ENCODE measurements at regions not wholly inside any gene's neighbourhood (a gene's known extent, or its start where the extent isn't known, plus 50 kb on each side); places are given as distances from the start of the nearest gene placed in this dataset.

DNA sequence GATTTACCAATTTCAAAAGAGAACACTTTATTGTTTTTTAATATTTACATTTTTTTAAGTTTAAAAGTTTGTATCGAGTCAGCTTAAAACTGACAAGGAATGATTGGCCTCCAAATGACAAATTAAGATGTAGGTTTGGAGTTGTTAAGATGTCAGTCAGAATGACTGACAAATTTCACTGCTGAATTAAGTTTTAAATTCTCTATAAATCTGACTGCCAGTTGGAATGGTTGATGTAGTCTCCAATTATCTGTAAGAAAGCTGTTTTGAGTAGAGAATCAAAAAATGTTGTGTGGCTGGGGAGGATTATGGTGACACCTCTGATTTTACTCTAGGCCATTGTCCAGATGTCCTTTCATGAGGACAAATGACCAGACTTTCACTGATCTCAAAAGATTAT, 165.3 kb upstream of the CDH20 start:
- no peak for DNase-seq (ENCODE audit: low spot score)

DNA sequence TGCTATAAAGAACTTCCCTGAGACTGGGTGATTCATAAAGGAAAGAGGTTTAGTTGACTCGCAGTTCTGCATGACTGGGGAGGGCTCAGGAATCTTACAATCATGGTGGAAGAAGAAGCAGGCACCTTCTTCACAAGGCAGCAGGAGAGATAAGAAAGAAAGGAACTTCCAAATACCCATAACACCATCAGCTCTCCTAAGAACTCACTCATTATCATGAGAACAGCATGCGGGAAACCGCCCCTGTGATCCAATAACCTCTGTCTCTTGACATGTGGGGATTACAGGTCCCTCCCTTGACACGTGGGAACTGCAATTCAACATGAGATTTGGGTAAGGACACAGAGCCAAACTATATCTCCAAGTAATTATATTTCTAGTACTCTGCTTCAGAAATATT, 163.8 kb upstream of the CDH20 start:
- no peak for DNase-seq (ENCODE audit: low spot score)

DNA sequence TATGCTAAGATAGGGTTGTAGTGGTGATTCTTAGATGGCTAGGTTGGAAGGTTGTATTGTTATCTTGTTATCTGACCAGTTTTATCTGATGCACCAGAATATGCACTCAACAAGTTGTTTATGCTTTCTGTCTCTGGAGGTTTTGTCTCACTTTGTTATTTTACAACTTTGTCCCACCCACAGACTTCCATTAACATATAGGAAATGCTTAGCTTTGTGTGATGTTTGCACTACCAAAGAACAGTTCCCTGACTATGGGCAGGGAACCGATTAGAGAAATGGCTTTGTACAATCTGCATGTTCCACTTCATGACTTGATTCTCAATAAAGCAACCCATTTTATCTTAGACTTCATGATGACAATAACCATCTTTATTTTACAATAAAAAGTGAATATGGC, 160.6 kb upstream of the CDH20 start:
- no peak for DNase-seq (ENCODE audit: low spot score)

DNA sequence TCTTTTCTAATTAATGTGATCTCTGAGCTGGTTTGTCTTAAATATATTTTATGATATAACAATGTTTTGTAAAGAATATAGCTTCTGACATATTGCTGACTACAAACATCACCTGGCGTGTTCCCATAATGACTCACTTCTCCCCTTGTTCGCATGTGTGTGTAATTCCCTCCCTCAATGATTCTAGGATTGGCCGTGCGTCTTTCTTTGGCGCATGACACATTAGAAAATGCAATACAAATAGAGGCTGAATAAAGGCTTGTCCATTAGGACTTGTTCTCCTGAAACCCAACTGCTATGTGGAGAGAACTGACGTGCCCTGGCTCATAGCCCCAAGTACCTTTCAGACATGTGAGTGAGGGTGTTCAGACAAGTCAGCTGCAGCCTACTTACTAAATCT, 159.7 kb upstream of the CDH20 start:
- DNase-seq (ENCODE audit: low spot score): no peak

DNA sequence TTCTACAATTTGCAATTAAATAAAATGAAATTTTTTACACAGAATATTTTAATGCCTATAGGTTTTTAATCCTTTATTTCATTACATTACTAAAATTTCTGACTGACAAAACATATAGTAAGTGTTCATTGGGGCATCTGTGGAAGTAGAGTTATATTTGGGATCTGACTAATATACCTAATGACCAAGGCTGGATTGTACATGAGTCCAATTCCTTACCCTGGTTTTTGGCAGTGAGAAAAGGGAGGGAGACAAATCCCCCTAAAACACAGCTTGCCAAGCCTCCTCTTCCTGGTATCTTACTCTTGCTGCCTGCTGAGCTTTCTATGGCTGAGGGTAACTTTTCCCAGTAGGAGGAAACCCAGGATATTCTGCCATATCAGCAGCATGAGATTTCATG, 149.4 kb upstream of the CDH20 start:
- no peak for DNase-seq (ENCODE audit: low spot score)

DNA sequence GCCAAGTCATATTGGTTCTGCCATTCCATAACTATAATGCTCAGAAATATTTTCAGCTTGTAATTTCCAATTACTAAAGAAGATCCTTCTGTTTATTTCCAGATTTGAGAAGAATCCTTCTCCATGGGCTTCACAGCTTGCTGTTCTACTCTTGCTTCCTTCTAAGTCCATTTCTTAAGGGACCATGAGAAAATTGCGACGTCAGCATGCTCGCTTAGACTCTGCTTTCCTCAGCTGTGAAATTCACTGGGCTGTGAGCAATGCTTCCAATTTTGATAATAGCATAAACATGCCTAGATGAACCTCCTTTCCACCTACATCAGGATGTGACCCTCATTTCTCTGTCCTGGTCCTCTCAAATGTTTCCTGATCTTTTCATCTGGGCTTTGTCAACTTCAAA, 145.3 kb upstream of the CDH20 start:
- no peak for DNase-seq (ENCODE audit: low spot score)

DNA sequence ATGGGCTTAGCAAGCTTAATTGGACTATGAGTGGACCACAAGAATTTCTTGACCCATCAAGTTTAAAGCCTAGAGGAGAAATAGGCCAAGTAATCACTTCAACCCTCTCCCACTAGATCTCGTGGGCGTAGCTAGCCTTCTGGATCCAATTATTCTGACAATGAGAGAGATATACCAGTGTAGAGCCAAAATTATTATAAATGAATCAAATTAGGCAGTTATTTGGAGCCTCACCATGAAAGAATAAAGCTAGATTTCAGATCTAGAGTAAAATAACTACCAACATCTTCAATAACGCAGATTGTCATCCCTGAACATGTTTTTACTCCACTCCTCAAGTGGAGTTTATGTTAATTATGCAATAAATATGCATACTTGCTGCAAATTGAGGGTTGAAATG, 143.9 kb upstream of the CDH20 start:
- no peak for DNase-seq (ENCODE audit: low spot score)

DNA sequence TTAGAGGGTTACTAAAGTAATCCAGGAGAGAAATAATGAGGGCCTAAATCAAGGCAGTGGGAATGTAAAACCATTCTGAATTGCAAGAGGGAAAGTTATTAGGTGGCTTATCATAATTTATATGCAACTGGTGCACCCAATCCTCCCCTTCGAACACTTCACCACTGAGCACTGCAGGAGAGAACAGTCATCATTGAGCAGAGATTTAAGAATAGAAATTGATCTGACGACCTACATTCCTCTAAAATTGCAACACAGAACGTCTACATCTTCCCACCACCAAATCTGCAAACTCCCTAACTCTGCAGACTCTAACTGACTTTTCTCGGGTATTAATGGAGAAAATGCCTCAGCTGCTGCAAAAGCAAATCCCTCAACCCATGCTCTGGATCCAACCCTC, 138.5 kb upstream of the CDH20 start:
- DNase-seq (ENCODE audit: low spot score): no peak

DNA sequence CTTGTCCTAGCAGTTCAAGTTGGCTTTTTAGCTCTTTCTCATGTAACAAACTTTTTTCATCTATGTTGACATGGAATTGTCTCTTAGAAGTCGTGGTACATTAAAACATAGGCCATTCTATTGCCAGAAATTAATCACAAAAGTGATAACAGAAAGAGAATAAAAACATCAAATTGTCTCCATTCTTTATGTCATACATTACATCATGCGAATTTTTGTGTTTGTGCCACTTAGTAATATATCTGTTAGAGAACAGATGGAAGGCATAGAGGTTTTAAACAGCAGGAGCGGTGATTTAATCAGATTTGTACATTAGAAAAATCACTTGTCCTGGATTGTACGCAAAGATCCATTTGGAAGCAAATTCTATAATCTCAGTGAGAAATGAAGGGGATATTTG, 136.5 kb upstream of the CDH20 start:
- DNase-seq (ENCODE audit: low spot score): no peak

DNA sequence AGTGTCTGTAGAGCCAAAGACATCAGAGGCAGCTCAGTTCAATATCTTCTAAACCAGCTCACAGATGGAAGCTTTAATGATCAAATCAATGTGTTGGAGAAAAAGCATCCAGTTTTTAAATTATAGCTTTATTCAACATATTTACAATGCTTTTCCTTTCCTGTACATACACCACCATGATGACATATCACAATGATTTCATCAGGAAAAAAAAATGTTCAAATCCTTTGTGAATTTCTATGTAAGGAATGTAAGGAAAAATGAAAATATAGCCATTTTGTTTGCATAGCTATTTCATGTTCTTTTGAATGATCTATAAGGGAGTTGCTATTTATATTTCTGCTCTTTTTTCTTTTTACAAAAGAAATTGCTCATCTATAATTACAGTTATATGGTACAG, 134.7 kb upstream of the CDH20 start:
- DNase-seq (ENCODE audit: low spot score): no peak

DNA sequence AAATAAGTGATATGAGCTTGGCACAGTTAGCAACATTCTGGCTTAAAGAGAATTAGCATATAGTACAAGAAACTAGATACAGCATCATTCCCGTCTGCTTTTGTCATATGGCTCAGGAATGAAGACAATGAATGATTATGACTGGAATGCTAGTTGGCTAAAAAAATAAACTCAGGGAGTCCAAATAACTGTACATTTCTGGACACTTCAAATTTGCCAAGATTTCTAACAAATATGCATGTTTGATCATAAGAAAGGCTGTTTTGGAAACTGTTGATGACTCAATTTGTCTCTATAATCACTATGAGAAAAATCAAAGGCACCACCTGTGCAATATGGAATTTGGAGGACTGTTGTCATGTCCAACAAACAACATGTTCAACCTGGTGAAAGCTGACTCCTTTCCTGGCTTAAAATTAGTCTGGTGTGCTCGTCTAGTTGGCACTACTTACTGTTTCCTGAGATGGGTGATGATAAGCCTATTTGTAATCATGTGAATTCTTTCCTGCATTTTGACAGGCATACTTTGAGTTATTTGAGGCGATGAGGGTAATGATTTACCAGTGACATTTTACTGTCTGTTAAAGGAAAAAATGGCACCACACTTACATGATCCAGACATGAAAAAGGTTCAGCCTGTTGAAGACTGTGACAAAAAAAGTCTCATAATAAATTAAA, 133.9 kb upstream of the CDH20 start:
- no peak for DNase-seq (ENCODE audit: low spot score)

DNA sequence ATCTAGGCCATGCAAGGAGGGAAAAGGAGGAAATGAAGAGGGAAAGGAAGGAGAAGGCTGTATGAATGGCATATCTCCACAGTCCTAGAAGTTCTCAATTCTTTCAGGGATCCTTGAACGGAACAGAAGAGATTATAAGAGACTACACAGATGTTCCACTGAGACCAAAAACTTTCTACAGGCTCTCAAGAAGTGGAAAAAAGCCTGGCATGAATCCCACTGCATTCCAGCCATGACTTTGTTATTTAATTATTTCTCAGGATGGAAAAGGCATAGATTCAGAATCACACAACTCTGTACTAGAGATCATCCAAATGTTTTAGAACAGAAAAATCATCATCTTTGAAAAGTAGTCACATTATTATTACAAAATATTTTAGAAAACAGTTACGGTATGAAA, 131.7 kb upstream of the CDH20 start:
- no peak for DNase-seq (ENCODE audit: low spot score)

DNA sequence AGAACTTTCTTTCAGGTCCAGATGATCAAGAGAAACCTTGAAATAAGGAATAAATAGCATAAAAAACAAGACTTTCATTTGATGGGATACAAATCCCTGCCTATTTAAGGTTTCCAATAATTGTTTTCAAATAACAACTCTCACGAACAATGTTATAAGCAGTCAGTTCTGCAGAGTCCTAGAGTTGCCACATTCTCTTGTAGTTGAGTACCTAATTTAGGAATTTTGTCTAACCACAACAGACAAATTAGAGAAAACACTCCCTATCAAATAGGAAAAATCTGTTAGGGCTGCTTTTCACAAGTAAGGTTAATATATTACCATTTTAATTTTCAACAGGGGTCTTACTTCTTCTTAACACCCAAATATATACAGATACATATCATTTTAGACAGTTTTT, 130.1 kb upstream of the CDH20 start:
- DNase-seq (ENCODE audit: low spot score): no peak

DNA sequence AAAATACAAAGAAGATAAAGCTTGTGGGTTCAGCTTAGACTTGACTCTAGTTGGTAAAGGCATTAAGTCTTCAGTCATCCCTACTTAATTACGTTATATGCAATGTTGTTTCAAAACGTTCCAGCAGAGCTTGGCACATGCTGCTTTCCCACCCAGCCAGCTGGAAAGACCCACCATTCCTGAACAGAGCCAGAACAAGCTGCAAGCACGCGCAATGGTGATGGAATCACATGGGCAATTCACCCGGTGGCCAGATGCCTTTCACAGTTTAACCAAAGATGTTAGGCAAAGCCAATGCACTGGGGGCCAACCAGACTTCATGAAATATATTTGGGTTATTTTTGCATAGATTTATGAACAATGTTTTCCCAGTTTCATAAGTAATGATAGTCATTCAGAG, 123.4 kb upstream of the CDH20 start:
- no peak for DNase-seq (ENCODE audit: low spot score)

DNA sequence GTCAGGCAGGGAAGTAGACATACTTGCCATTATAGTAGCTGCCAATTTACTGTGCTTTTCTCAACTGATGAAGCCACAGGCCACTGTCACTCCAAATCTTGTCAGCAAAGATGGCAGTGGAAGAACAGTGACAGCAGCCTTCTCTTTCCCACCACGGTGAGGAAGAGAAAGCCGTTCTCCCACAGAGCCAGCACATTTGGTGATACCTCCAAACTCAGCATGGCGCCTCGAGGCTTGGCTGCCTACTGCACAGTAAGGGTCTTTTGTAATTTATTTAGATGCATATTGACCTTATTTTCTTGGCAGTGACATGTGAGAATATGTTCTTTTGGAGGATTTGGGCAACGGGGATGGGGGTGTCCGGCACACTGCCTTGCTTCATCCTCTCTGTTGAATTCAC, 117.2 kb upstream of the CDH20 start:
- no peak for DNase-seq (ENCODE audit: low spot score)

DNA sequence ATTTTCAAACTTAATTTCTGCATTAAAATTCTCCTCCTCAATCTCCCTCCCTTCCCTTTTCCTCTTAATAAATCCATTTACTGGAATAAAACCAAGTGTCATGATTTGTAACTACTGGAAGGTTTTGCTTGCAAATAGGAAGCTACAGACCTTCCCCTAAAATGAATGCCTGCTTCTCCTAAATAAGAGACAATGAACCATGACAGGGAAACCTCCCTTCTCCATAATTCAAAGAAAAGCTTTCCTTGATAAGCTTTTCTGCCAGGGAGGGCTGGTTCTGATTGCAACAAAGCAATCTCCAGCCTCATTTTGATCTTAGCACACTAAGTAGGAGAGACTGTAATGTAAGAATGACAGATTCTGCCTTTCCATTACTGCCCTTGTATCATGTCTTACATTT, 111.0 kb upstream of the CDH20 start:
- no peak for DNase-seq (ENCODE audit: low spot score)

DNA sequence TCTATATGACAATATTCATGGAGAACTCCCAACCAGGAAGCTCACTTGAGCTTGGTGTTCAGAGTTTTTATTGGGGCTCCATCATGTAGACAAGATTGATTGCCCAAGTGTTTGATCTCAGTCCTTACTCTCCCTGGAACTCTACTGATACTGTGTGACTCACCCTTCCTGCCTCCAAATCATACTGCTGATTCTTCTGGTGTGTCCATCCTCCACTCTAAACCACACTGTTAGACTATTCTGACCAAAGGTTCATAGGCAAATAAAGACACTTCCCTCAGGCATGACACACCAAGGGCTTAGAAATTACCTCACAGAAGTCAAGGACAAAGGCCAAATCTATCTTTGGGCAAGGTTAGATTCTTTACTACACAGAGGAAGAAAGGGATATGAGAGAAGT, 107.9 kb upstream of the CDH20 start:
- DNase-seq (ENCODE audit: low spot score): no peak

DNA sequence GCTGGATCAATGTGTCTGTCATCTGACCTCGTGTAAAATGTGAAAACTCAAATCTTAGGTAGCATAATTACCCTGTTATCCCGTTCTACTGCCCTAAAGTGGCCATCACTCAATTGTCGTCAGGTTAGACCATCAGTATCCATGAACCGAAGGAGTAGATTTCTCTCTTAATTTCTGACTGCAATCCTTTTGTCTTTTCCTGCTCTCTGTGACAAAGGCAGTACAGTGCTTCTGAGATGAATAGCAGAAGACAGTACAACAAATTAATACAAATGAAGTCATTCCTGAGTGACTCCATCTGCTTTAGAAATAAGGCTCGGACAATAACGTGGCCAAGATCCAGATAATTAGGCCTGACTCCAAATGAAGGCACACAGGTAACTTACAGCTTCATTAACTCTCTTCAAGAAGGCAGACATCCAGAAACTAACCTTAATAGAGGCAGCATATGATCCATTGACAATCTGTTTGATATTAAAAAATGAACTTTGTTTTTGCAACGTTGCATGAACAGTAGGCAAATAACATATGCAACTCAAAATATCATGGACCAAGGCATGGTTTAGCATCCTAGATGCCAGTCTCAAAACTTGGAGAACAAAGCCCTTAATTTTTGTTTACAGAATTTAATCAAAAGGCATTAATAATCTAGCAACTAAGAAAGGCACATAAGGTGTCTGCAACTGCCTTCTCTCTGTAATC, 96.7 kb upstream of the CDH20 start:
- no peak for DNase-seq (ENCODE audit: low spot score)

DNA sequence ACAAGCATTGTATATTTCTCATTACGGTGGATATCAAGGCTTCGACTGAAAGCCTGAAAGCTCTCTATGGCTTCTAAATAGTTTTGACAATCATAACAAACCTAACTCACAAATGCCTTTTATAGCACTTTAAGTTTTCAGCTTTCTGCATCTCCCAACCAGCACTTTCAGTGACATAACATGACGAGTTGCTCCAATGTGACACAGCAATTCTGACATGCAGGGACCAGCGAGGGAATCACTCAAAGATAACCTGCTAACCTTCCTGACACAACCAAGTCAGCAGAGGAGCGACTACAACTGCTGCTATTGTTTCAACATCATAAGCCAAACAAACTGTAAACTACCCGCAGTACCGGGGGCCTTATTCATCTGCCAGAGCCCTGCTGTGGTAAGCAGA, 95.7 kb upstream of the CDH20 start:
- no peak for DNase-seq (ENCODE audit: low spot score)

DNA sequence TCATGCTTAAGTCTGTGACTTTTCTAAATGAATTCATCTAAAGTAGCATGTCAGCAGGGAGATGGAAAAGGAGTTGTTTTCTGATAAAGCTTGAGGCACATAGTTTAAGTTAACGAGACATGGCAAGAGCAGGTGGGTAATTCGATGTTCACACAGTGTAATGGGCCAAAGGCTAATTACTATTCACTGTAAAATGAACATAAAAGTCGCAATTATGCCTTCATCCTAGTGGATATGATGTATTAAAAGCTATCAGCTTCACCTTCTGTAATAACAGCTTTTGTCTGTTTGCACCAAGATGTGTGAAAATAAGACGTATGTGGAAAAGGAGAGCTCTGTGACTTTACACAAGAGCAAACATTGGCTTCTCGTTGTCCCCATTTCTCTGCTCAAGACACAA, 94.2 kb upstream of the CDH20 start:
- DNase-seq (ENCODE audit: low spot score): no peak

DNA sequence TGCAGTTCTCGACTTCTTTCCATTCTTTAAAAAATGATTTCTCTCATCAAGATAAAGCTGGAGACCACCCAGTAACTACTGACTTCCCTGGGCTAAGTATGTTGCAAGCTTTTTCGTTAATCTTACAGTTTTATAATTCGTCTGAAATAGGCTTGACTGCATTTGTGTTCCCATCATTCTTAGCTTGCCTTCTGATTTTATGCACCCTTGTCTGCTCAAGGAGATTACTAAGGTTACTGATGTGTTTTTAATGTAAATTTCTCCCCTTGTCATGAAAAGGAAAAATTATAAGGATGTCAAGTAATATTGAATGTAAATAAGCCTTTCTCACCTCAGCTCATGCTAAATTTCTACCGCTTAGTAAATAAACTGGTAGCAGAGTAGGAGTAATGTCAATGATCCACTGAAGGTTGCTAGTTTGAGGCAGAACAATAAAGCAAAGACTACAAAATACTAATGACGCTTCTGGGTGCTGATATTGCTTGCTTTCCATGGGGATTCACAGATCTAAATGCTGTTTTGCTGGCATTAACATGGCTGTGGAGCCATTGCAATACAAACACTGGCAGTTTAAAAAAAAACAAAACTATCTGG, 91.9 kb upstream of the CDH20 start:
- DNase-seq (ENCODE audit: low spot score): no peak

DNA sequence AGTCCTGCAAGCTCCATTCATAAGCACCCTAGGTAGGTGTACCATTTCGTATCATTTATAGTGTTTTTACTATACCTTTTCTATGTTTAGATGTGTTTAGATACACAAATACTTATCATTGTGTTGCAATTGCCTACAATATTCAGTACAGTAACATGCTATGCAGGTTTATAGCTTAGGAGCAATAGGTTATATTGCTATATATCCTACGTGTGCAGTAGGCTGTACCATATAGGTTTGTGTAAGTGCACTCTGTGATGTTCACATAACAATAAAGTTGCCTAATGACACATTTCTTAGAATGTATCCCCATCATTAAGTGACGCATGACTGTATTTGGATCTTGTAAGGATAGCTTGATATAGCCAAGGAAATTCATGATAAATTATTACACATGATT, 88.6 kb upstream of the CDH20 start:
- DNase-seq (ENCODE audit: low spot score): no peak

DNA sequence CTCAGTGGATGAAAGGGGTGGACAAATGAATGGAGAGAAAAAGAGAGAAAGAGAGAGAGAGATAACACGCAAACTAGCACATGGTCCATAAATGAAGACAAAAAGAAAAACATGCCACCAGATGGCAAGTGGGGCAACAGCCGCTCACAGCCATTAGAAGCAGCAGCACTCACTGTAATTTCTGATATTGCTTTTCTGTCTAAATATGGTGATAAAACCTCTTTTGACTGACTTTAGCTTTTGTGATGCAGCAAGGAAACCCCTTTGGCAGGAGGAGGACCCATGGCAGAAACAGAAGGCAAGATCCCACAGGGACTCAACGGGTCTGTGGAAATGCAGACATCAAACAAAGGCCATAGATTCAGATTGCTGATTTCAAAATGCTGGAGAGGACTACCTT, 88.0 kb upstream of the CDH20 start:
- no peak for DNase-seq (ENCODE audit: low spot score)

DNA sequence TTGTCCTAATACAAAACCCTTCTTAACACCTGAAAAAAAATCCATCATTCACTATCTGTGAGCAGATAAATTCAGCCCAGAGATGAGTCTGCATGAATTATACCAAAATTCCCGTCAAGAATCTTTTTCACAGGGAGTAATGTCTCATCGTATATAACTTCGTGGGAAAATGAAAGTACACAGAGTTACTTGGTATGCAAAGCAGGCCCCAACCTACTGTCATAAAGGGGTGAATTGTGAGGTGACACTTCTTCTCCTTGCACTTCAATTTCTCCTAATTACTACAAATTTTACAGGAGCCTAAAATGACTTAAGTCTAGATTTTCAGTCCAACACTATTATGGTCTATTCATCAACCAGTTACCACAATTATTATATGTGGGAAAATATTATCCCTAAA, 84.6 kb upstream of the CDH20 start:
- DNase-seq (ENCODE audit: low spot score): no peak

Measured in hematopoietic multipotent progenitor cell treated with erythropoietin and hydrocortisone succinate and interleukin-3 and kit ligand, for 17 days (in vitro differentiated cells).